Activated T-cell treated with anti-CD3 and anti-CD28 coated beads, Interleukin-2, amount 50 U/mL, for 4 hours (primary cell): ENCODE measurements at regions not wholly inside any gene's neighbourhood (a gene's known extent, or its start where the extent isn't known, plus 50 kb on each side); places are given as distances from the start of the nearest gene placed in this dataset.

Experiments
- ATAC-seq, 2 donors: fragments of 200-7000 bp; cut with Tn5 transposase; one replicate each; pipeline ENCODE4 v1.10.0; 2021
- DNase-seq: peaks from one replicate; pipeline ENCODE4 v3.0.0-alpha.2; 2020
- H3K27me3 Mint-ChIP-seq: one replicate; pipeline ENCODE4 v1.8.0; 2021; ENCODE audit warnings: low read depth, mixed read lengths
- H3K36me3 Mint-ChIP-seq: one replicate; pipeline ENCODE4 v1.8.0; 2022; ENCODE audit warnings: mixed read lengths; ENCODE audit not compliant: insufficient read depth
- H3K4me1 Mint-ChIP-seq: one replicate; pipeline ENCODE4 v1.8.0; 2021; ENCODE audit warnings: low read depth, mixed read lengths
- H3K4me3 Mint-ChIP-seq: one replicate; pipeline ENCODE4 v1.8.0; 2021; ENCODE audit warnings: mild to moderate bottlenecking, moderate library complexity, mixed read lengths
- H3K9me3 Mint-ChIP-seq: one replicate; pipeline ENCODE4 v1.8.0; 2021; ENCODE audit warnings: mixed read lengths

GRCh38 chr16:61596655-61597054, 439.6 kb downstream of the CDH8 start:
- ATAC-seq (no peak), DNase-seq (no peak)
- Mint-ChIP-seq H3K36me3 (no peaks in the 10 kb centered on the region), H3K4me3 (no peak overlapping the region), H3K4me1 (no peaks in the 10 kb centered on the region), H3K9me3 (peaks cover 25% of the 10 kb centered on the region), H3K27me3 (no peaks in the 10 kb centered on the region)

DNA sequence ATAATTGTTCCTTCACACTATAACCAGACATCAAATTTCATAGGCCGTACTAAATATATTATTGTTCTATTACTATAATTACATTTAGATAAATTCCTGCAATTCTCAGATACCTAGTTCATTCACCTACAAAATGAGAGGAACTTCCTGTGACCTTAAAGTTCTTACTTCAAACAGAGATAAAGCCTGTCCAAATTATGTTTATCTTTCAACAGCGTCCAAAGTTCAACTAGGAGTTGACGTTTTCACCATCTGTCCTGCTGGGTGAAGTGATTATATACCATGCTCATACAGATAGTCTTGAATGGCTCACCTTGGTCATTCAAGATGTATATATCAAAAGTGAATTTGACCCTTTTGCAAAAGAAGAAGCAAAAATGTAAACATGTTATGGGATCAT, 440.6 kb downstream of the CDH8 start:
- H3K4me1 Mint-ChIP-seq = no peaks in the 10 kb centered on the region
- no peaks in the 10 kb centered on the region for H3K36me3 Mint-ChIP-seq
- DNase-seq = no peak
- H3K27me3 Mint-ChIP-seq = no peaks in the 10 kb centered on the region
- ATAC-seq = no peak
- H3K4me3 Mint-ChIP-seq = no peak overlapping the region
- H3K9me3 Mint-ChIP-seq = peaks cover 24% of the 10 kb centered on the region

DNA sequence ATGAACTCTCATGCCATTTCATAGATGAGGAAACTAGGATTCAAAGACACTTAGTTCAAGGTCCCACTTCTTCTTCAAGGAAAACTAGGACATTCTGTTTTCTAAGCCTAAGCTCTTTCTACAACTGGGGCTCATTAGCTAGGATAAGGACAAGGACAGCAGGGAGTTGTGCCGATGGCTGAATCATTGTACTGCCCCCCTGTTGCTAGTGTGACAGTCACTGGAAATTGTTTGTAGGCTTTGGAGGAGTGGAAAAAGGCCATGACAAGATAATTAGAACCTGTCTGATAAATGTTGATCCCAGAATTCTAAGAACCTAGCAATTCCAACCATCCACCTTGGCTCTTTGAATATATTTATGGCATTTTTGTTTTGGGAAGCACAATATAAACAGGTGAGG, 445.7 kb downstream of the CDH8 start:
- H3K36me3 Mint-ChIP-seq = no peaks in the 10 kb centered on the region
- peaks cover 38% of the 10 kb centered on the region for H3K9me3 Mint-ChIP-seq
- DNase-seq (no peak), ATAC-seq (no peak)
- H3K27me3 Mint-ChIP-seq = no peaks in the 10 kb centered on the region
- H3K4me1 Mint-ChIP-seq = no peaks in the 10 kb centered on the region
- H3K4me3 Mint-ChIP-seq = no peak overlapping the region

DNA sequence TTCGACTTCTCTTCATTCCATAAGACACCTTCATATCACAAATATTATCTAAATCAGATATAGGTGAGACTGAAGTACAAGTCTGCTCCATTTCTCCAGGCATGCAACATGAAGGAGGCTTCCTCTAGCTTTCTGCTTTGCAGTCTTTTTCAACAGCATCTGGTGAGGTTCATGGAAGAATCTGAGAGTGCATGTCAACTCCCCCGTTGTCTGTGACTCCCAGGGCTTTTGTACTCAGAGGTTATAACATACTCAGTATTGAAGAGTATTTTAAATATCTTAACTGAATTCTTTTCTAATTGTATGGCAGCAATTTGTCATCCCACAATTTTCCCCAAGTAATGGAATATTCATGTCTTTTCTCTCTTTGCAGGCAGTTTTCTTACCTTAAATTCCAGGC, 448.7 kb downstream of the CDH8 start:
- Mint-ChIP-seq H3K4me3 (no peak overlapping the region), H3K4me1 (no peaks in the 10 kb centered on the region), H3K36me3 (no peaks in the 10 kb centered on the region), H3K9me3 (peaks cover 27% of the 10 kb centered on the region), H3K27me3 (no peaks in the 10 kb centered on the region)
- ATAC-seq (no peak), DNase-seq (no peak)

DNA sequence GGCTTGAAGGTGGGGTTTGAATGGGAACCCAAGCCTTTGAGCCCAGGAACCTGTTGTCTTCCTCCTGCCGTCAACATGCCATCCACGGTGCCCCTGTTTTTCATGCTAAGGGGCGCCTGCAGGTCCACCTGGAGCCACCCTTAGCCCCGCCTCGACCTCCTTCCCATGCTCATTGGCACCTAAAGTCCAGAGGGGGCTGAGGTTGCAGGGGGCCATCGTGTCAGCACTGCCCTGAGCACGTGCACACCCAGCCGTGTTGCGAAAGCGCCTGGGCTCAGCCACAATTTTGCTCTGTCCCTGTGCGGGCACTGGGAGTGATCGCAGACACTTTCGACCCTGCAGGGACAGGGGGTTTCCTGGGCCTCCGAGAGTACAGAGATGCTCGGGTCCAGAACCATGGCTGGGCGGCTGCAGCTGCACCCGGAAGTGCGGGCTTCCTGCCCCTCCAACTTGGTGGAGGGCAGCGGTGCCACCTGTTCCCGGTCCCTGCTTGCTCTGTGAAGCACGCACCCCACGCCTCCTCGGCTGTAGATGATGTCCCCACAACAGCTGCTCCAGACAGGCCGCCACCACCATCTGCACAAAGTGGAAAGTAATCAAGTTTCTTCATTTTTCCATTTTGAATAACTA, 454.7 kb downstream of the CDH8 start:
- no peaks in the 10 kb centered on the region for H3K36me3 Mint-ChIP-seq
- no peak for ATAC-seq
- peaks cover 11% of the 10 kb centered on the region for H3K9me3 Mint-ChIP-seq

DNA sequence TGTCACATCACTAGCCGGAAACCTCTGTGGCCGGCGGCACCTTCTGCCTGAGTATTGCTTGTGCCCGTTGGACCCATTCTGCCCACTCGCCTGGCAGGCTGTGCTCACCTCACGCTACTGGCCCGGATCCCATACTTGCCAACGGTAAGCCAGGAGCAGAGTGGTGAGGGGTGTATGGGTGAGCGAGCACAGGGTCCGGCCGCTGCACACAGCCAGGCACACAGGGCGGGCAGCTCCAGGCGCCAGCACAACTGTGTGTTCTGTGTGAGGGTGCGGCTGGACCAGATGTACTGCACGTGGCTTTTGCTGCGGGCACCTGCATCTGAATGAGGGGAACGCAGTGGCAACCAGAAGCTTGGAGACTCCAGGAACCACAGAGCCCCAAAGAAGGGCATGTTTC, 455.7 kb downstream of the CDH8 start:
- no peaks in the 10 kb centered on the region for H3K4me1 Mint-ChIP-seq
- H3K27me3 Mint-ChIP-seq = no peaks in the 10 kb centered on the region
- DNase-seq (no peak), ATAC-seq (no peak)
- peaks cover 11% of the 10 kb centered on the region for H3K9me3 Mint-ChIP-seq
- H3K4me3 Mint-ChIP-seq = no peak overlapping the region
- no peaks in the 10 kb centered on the region for H3K36me3 Mint-ChIP-seq

More for the DNA sequence above, 454.7 kb downstream of the CDH8 start:
- H3K4me1 Mint-ChIP-seq = no peaks in the 10 kb centered on the region
- DNase-seq = no peak
- no peaks in the 10 kb centered on the region for H3K27me3 Mint-ChIP-seq
- no peak overlapping the region for H3K4me3 Mint-ChIP-seq

GRCh38 chr16:61579195-61579594, 457.0 kb downstream of the CDH8 start:
- Mint-ChIP-seq H3K4me3 (no peak overlapping the region), H3K9me3 (peaks cover 19% of the 10 kb centered on the region), H3K36me3 (no peaks in the 10 kb centered on the region), H3K4me1 (no peaks in the 10 kb centered on the region), H3K27me3 (no peaks in the 10 kb centered on the region)
- no peak for DNase-seq
- ATAC-seq = no peak

DNA sequence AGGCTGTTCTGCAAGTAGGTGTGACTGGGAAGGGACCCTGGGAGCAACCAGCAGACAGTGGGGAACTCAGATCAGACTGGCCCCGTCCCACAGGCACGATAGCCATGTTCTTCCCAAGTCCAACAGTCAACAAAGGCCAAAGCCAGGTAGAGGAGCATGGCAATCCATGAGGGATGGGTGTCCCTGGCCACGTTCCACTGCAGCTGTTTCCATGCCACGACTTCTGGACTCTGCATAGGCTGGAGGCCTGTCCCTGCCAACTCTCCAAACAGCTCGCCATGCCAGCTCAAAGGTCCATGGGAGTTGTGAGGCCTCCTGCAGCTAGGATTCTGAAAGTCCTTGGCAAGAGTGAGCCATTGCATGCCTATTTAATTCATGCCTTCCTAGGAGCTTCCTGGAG, 459.8 kb downstream of the CDH8 start:
- no peak for DNase-seq
- no peak overlapping the region for H3K4me3 Mint-ChIP-seq
- ATAC-seq = no peak
- H3K4me1 Mint-ChIP-seq = no peaks in the 10 kb centered on the region
- no peaks in the 10 kb centered on the region for H3K27me3 Mint-ChIP-seq
- H3K36me3 Mint-ChIP-seq = no peaks in the 10 kb centered on the region
- H3K9me3 Mint-ChIP-seq = peaks cover 32% of the 10 kb centered on the region

DNA sequence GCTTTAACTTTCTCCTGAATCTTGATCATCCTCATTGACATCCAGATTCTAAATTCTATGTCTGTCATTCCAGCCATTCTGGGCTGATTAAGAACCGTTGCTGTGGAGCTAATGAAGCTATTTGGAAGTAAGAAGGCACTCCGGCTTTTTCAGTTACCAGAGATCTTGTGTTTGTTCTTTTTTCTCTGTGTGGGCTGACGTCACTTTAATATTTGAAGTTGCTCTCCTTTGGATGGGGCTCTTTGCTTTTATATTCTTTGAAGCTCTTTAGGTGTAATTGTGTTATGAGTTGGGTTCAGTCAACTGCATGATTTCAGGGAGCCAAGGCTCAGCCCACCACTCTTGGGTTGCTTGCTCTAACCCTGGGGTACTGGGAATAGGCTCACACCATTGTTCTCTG, 460.6 kb downstream of the CDH8 start:
- Mint-ChIP-seq H3K36me3 (no peaks in the 10 kb centered on the region), H3K4me3 (no peak overlapping the region), H3K27me3 (no peaks in the 10 kb centered on the region), H3K4me1 (no peaks in the 10 kb centered on the region), H3K9me3 (peaks cover 32% of the 10 kb centered on the region)
- ATAC-seq = no peak
- DNase-seq = no peak

- peaks cover 29% of the 10 kb centered on the region for H3K9me3 Mint-ChIP-seq
- H3K4me3 Mint-ChIP-seq = no peak overlapping the region
- H3K36me3 Mint-ChIP-seq = no peaks in the 10 kb centered on the region
- no peaks in the 10 kb centered on the region for H3K4me1 Mint-ChIP-seq
- ATAC-seq (no peak), DNase-seq (no peak)
- no peaks in the 10 kb centered on the region for H3K27me3 Mint-ChIP-seq
Observed at GRCh38 chr16:61569028-61569427, 467.2 kb downstream of the CDH8 start.

DNA sequence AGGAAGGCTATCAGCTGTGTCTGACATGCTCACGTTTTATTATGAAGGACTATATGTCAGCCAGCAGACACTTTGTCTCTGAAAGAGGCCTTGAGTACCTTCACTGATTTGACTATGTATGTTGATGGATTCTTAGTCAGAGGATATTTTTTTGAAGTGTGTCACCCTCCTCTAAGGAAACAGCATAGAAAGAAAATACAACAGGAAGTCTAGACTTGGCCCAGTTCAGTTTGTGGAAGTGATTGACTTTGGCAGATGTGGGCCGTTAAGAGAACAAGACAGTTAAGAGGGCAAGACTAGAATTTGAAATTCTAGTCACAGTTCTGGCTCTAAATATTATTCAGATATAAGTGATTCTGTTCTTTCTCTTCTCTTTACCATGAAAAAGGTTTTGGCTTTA, 471.5 kb downstream of the CDH8 start:
- Mint-ChIP-seq H3K27me3 (no peaks in the 10 kb centered on the region), H3K4me1 (no peaks in the 10 kb centered on the region), H3K4me3 (no peak overlapping the region), H3K9me3 (peaks cover 38% of the 10 kb centered on the region), H3K36me3 (no peaks in the 10 kb centered on the region)
- DNase-seq = no peak
- no peak for ATAC-seq

GRCh38 chr16:61555718-61556441, 480.4 kb downstream of the CDH8 start:
- no peak for ATAC-seq
- no peaks in the 10 kb centered on the region for H3K27me3 Mint-ChIP-seq
- no peak overlapping the region for H3K4me3 Mint-ChIP-seq
- H3K36me3 Mint-ChIP-seq = no peaks in the 10 kb centered on the region
- DNase-seq = no peak
- H3K4me1 Mint-ChIP-seq = no peaks in the 10 kb centered on the region
- peaks cover 32% of the 10 kb centered on the region for H3K9me3 Mint-ChIP-seq

GRCh38 chr16:61549327-61549726, 486.9 kb downstream of the CDH8 start:
- Mint-ChIP-seq H3K9me3 (peaks cover 22% of the 10 kb centered on the region), H3K4me1 (no peaks in the 10 kb centered on the region), H3K27me3 (no peaks in the 10 kb centered on the region), H3K36me3 (no peaks in the 10 kb centered on the region), H3K4me3 (no peak overlapping the region)
- no peak for ATAC-seq
- DNase-seq = no peak

GRCh38 chr16:61547626-61548025, 488.6 kb downstream of the CDH8 start:
- Mint-ChIP-seq H3K4me3 (no peak overlapping the region), H3K4me1 (no peaks in the 10 kb centered on the region), H3K9me3 (peaks cover 11% of the 10 kb centered on the region), H3K36me3 (no peaks in the 10 kb centered on the region), H3K27me3 (no peaks in the 10 kb centered on the region)
- DNase-seq (no peak), ATAC-seq (no peak)

DNA sequence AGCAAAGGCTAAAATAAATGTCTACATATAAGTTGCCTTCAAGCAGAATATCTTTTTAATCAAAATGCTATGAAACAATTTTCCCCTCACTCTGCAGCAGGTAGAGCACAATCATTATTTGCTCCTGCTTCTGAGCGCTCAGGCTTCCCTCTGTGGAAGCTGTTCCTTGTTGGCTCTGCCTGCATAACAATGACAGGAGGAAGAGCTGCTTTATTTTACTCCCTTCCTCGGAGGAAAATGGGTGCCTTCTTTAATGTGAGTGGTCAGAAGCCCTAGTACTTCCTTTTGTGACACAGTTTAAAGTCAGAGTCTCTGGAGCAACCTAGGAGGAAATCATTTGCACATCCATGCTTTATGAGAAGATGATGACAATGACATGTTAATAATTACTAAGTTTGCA, 492.1 kb downstream of the CDH8 start:
- no peaks in the 10 kb centered on the region for H3K36me3 Mint-ChIP-seq
- no peaks in the 10 kb centered on the region for H3K27me3 Mint-ChIP-seq
- peaks cover 11% of the 10 kb centered on the region for H3K9me3 Mint-ChIP-seq

More for the DNA sequence above, 492.1 kb downstream of the CDH8 start:
- H3K4me3 Mint-ChIP-seq = no peak overlapping the region
- ATAC-seq = no peak
- no peak for DNase-seq
- H3K4me1 Mint-ChIP-seq = no peaks in the 10 kb centered on the region
